Vagina (tissue), 2 donors: ENCODE measurements at regions not wholly inside any gene's neighbourhood (a gene's known extent, or its start where the extent isn't known, plus 50 kb on each side); places are given as distances from the start of the nearest gene placed in this dataset.

Source experiments
- DNase-seq, 2 donors: peaks; one replicate each; pipeline ENCODE4 v3.0.0-alpha.2; 2017; ENCODE audit errors: extremely low spot score in 2 of 2
- H3K27ac ChIP-seq: fragments of 200-600 bp; sonication (generic); one replicate; pipeline ENCODE4 v1.5.1; 2019
- H3K27me3 ChIP-seq: fragments of 200-600 bp; sonication (generic); one replicate; pipeline ENCODE4 v1.5.1; 2019
- H3K36me3 ChIP-seq, 2 donors: fragments of 200-600 bp; sonication (generic); one replicate each; pipeline ENCODE4 v1.5.1; 2017 to 2019
- H3K4me1 ChIP-seq: fragments of 200-600 bp; sonication (generic); one replicate; pipeline ENCODE4 v1.5.1; 2019
- H3K4me3 ChIP-seq, 2 donors: fragments of 200-600 bp; sonication (generic); 1 replicate in 1 of 2; 2 replicates in 1 of 2; pipeline ENCODE4 v1.5.1; 2016 to 2019
- H3K9me3 ChIP-seq: fragments of 200-600 bp; sonication (generic); one replicate; pipeline ENCODE4 v1.5.1; 2019
- POLR2A ChIP-seq, 2 donors: fragments of 450-650 bp; IDR thresholded peaks; one replicate each; pipeline ENCODE4 v1.6.1; 2017; ENCODE audit warnings: antibody characterized with exemption in 2 of 2, mild to moderate bottlenecking in 2 of 2, moderate library complexity in 2 of 2
- POLR2AphosphoS5 ChIP-seq, 2 donors: sonication (generic); formaldehyde crosslinking; IDR thresholded peaks; one replicate each; pipeline ENCODE4 v1.9.0; 2017; ENCODE audit warnings: antibody characterized with exemption in 2 of 2, mild to moderate bottlenecking in 2 of 2, low read depth in 1 of 2; ENCODE audit not compliant: insufficient read depth in 1 of 2
- intact Hi-C: fragments of 100-400 bp; cut with DNase I; formaldehyde crosslinking; loops from one replicate; pipeline ENCODE4 v1.15.1; 2023
- TF ChIP-seq, protein P1 (sequence below), 3 experiments: fragments of 450-650 bp in 2 of 3; fragments of 200-600 bp in 1 of 3; sonication (generic) in 1 of 3; IDR thresholded peaks; one replicate each; pipeline ENCODE4 v1.5.1; 2017 to 2019; ENCODE audit warnings: antibody characterized with exemption in 3 of 3, mild to moderate bottlenecking in 2 of 3, moderate library complexity in 2 of 3

DNA sequence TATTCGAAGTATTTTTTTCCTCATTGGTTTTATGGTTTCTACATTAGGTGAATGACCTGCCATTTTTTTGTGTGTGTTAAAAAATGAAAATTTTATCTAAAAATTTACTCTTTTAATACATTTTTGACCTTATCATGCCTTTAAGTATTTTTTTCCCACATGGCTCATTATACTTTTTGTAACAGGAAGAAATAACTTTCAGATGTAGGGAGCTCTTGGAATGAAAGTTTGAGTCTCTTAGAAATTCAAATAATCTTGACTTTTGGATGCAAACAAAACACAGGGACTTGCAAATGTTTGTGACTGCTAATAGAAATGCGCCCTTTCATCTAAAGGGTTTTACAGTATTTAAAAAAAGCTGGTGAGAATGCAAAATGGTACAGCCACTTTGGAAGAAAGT, 457.9 kb downstream of the KLF5 start:
- no peak for TF ChIP-seq POLR2A (IDR thresholded peaks at IDR 0.05)
- no peak for TF ChIP-seq POLR2AphosphoS5 (IDR thresholded peaks at IDR 0.05; ENCODE audit: insufficient read depth in 1 of 2, low read depth in 1 of 2)
- TF ChIP-seq, protein P1, sequence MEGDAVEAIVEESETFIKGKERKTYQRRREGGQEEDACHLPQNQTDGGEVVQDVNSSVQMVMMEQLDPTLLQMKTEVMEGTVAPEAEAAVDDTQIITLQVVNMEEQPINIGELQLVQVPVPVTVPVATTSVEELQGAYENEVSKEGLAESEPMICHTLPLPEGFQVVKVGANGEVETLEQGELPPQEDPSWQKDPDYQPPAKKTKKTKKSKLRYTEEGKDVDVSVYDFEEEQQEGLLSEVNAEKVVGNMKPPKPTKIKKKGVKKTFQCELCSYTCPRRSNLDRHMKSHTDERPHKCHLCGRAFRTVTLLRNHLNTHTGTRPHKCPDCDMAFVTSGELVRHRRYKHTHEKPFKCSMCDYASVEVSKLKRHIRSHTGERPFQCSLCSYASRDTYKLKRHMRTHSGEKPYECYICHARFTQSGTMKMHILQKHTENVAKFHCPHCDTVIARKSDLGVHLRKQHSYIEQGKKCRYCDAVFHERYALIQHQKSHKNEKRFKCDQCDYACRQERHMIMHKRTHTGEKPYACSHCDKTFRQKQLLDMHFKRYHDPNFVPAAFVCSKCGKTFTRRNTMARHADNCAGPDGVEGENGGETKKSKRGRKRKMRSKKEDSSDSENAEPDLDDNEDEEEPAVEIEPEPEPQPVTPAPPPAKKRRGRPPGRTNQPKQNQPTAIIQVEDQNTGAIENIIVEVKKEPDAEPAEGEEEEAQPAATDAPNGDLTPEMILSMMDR (IDR thresholded peaks at IDR 0.05): no peak
- no peak for DNase-seq

DNA sequence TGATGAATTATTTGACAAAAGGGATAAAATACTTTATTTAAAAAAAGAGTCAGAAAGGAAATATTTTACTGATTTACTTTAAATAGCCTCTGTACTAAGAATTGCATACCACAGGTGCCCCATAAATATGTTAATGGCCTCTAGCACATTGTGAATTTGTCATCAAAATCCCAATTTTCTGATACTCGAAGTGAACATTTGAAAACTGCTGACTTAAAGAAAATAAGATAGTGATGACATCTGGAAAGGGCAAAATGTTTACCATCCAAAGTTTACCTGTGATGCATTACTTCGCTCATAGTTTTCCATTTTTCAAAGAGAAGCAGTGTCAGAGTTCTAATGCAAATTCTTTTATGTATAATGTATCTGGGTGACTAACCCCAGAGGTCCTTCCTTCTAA, 455.4 kb downstream of the KLF5 start:
- Histone ChIP-seq H3K36me3 (no peaks in the 10 kb centered on the region), H3K9me3 (no peaks in the 10 kb centered on the region), H3K4me1 (no peaks in the 10 kb centered on the region), H3K27ac (no peak overlapping the region), H3K4me3 (no peak overlapping the region), H3K27me3 (no peaks in the 10 kb centered on the region)
- intact Hi-C loops: no loop called here
- no peak for DNase-seq
- TF ChIP-seq, protein P1 (IDR thresholded peaks at IDR 0.05): no peak
- TF ChIP-seq POLR2A (IDR thresholded peaks at IDR 0.05): no peak
- no peak for TF ChIP-seq POLR2AphosphoS5 (IDR thresholded peaks at IDR 0.05; ENCODE audit: insufficient read depth in 1 of 2, low read depth in 1 of 2)

More for the DNA sequence above, 457.9 kb downstream of the KLF5 start:
- Histone ChIP-seq H3K4me3 (no peak overlapping the region), H3K27ac (no peak overlapping the region), H3K36me3 (no peaks in the 10 kb centered on the region), H3K4me1 (peaks cover 10% of the 10 kb centered on the region), H3K27me3 (no peaks in the 10 kb centered on the region), H3K9me3 (no peaks in the 10 kb centered on the region)
- intact Hi-C loops: no loop called here

DNA sequence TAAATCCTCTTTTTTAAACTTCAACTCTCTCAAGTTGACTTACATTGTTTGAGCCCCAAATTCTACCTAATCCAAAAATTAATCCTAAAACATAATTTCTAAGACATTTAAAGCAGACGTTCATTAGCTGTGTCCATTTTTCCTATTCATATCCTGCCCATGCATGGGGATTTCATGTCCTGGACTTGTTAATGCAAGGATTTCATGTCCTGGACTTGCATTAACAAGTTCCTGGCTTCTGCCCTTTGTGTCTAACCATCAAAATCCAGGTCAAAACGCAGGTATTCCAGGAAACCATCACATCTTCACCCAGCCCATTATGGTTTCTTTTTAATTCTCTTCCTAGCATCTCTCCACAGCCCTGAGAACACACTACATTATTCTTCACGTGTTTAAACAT, 454.9 kb downstream of the KLF5 start:
- Histone ChIP-seq H3K9me3 (no peaks in the 10 kb centered on the region), H3K27me3 (no peaks in the 10 kb centered on the region), H3K27ac (no peak overlapping the region), H3K4me1 (no peaks in the 10 kb centered on the region), H3K4me3 (no peak overlapping the region), H3K36me3 (no peaks in the 10 kb centered on the region)
- no peak for DNase-seq
- no peak for TF ChIP-seq POLR2AphosphoS5 (IDR thresholded peaks at IDR 0.05; ENCODE audit: insufficient read depth in 1 of 2, low read depth in 1 of 2)
- TF ChIP-seq POLR2A (IDR thresholded peaks at IDR 0.05): no peak
- TF ChIP-seq, protein P1 (IDR thresholded peaks at IDR 0.05): no peak
- intact Hi-C loops: no loop called here

DNA sequence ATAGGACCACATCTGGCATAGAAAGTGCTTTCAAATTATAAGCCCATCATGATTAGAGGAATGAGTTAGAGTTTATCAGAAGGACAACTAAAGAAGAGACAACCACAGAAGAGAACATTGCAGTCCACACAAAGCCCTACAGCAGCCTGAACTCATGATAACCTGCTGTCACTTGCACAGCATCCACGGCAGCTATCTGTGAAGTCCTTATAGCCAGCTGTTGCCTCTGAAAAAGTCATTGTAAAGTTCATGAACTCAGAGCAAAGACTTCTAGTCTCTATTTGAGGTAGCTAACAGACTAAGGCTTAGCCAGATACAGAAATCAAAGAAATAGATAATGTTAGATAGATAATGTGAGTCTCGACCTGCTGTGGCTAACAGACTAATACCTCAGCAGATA, 450.0 kb downstream of the KLF5 start:
- no peak for DNase-seq
- intact Hi-C loops: no loop called here
- TF ChIP-seq POLR2A (IDR thresholded peaks at IDR 0.05): no peak
- TF ChIP-seq, protein P1 (IDR thresholded peaks at IDR 0.05): no peak
- no peak for TF ChIP-seq POLR2AphosphoS5 (IDR thresholded peaks at IDR 0.05; ENCODE audit: insufficient read depth in 1 of 2, low read depth in 1 of 2)
- Histone ChIP-seq H3K36me3 (no peaks in the 10 kb centered on the region), H3K27ac (no peak overlapping the region), H3K4me3 (no peak overlapping the region), H3K4me1 (no peaks in the 10 kb centered on the region), H3K27me3 (no peaks in the 10 kb centered on the region), H3K9me3 (no peaks in the 10 kb centered on the region)

DNA sequence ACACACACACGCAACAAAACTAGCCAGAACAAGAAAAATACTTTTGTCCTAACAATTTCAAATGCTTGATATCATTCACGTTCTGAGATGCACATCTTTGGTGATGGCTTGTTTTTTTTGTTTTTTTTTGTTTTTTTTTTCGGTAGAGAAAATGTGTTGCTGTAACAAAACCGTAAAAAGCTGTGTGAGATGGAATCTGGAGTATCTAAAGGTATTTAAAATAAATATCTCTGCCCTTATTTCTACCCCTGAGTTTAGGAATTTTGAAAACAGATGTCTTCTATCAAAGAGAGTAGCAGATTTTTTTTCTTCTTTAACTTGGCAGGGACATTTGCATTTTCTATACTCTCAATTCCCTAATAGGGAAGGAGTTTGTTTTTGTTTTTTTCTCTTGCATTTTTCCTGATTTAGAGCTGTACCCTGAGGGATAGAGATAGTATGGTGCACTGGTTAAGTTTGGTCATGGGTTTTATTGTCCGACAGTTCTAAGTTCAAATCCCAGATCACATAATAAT, 446.6 kb downstream of the KLF5 start:
- no peak overlapping the region for H3K4me3 ChIP-seq
- no peaks in the 10 kb centered on the region for H3K27me3 ChIP-seq
- H3K9me3 ChIP-seq: no peaks in the 10 kb centered on the region
- no peaks in the 10 kb centered on the region for H3K36me3 ChIP-seq
- H3K27ac ChIP-seq: no peak overlapping the region
- TF ChIP-seq POLR2AphosphoS5 (IDR thresholded peaks at IDR 0.05; ENCODE audit: insufficient read depth in 1 of 2, low read depth in 1 of 2) (no peak), POLR2A (IDR thresholded peaks at IDR 0.05) (no peak)
- TF ChIP-seq, protein P1 (IDR thresholded peaks at IDR 0.05): no peak
- intact Hi-C loops: no loop called here
- no peaks in the 10 kb centered on the region for H3K4me1 ChIP-seq
- DNase-seq: no peak
